GM21423 (cell line): ENCODE measurements at regions not wholly inside any gene's neighbourhood (a gene's known extent, or its start where the extent isn't known, plus 50 kb on each side); places are given as distances from the start of the nearest gene placed in this dataset.

ENCODE experiments used
- ATAC-seq: cut with Tn5 transposase; IDR thresholded peaks from one replicate; pipeline ENCODE4 v1.9.1; 2021; ENCODE audit warnings: mild to moderate bottlenecking, moderate library complexity; ENCODE audit not compliant: unreplicated experiment

DNA sequence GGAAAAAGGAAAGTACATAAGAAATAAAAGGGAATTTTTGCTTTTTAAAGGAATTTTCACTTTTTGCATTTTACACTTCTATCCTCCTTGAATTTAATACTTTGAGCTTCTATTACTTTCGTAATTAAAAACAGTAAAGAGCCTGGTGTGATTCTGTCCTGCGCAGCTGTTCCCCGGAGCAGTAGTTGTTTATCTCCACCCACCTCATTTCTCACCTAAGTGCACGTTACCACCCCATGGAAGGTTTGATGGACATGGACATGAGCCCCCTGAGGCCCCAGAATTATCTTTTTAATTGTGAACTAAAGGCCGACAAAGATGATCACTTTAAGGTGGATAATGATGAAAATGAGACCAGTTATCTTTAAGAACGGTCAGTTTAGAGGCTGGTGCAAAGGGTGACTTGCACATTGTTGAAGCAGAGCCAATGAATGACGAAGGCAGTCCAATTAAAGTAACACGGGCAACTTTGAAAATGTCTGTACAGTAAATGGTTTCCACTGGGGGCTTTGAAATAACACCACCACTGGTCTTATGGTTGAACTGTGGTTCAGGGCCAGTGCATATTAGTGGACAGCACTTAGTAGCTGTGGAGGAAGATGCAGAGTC lies 52.1 kb upstream of the TEX13D start:
- no peak for ATAC-seq

- no peak for ATAC-seq
Observed at GRCh38 chrX:124282580-124282979, 49.9 kb upstream of the TEX13D start.
